Activated CD4-positive, alpha-beta T cell treated with anti-CD3 and anti-CD28 coated beads, Interleukin-2, Interleukin-4, amounts not matched to agents 100 ng/mL and 50 ng/mL, durations not matched to agents 16 hours and 8 hours (primary cell): ENCODE measurements at regions not wholly inside any gene's neighbourhood (a gene's known extent, or its start where the extent isn't known, plus 50 kb on each side); places are given as distances from the start of the nearest gene placed in this dataset.
"Not testable (repeated sequence)": the region's sequence is repeated elsewhere in the genome, so short reads cannot be mapped to it uniquely, and the experiment has no call there.

Experiments used
- DNase-seq: peaks from one replicate; pipeline ENCODE4 v3.0.0-alpha.2; 2020; ENCODE audit warnings: low spot score

GRCh38 chr16:79972053-79972704 is 371.6 kb upstream of the MAF start:
- no peak for DNase-seq

- DNase-seq: no peak
Measured at GRCh38 chr16:79971237-79971572, 370.7 kb upstream of the MAF start.

- DNase-seq: no peak
Measured at GRCh38 chr16:79970551-79971236, 370.2 kb upstream of the MAF start.

GRCh38 chr16:79970087-79970486 is 369.6 kb upstream of the MAF start:
- no peak for DNase-seq

- DNase-seq: no peak
Measured at GRCh38 chr16:79969458-79969857, 368.9 kb upstream of the MAF start.

GRCh38 chr16:79966226-79966625 is 365.7 kb upstream of the MAF start:
- no peak for DNase-seq

GRCh38 chr16:79965718-79966117 is 365.2 kb upstream of the MAF start:
- DNase-seq: no peak

- DNase-seq: no peak
Measured at GRCh38 chr16:79964104-79964503, 363.6 kb upstream of the MAF start.

GRCh38 chr16:79962962-79963361 is 362.4 kb upstream of the MAF start:
- DNase-seq: no peak

- DNase-seq: no peak
Measured at GRCh38 chr16:79959226-79959625, 358.7 kb upstream of the MAF start.

GRCh38 chr16:79954921-79955705 is 354.6 kb upstream of the MAF start:
- DNase-seq: no peak

- no peak for DNase-seq
Measured at GRCh38 chr16:79950932-79951719, 350.6 kb upstream of the MAF start.

- DNase-seq: no peak
Measured at GRCh38 chr16:79949417-79949816, 348.9 kb upstream of the MAF start.

GRCh38 chr16:79947771-79948170 is 347.2 kb upstream of the MAF start:
- no peak for DNase-seq

- no peak for DNase-seq
Measured at GRCh38 chr16:79946252-79946651, 345.7 kb upstream of the MAF start.

GRCh38 chr16:79943736-79944135 is 343.2 kb upstream of the MAF start:
- DNase-seq: no peak

GRCh38 chr16:79938575-79938974 is 338.0 kb upstream of the MAF start:
- no peak for DNase-seq

- not testable (repeated sequence) for DNase-seq
Measured at GRCh38 chr16:79937671-79938070, 337.1 kb upstream of the MAF start.

GRCh38 chr16:79933603-79934002 is 333.1 kb upstream of the MAF start:
- DNase-seq: no peak

- DNase-seq: no peak
Measured at GRCh38 chr16:79932572-79932971, 332.0 kb upstream of the MAF start.

GRCh38 chr16:79931721-79932120 is 331.2 kb upstream of the MAF start:
- no peak for DNase-seq

GRCh38 chr16:79929260-79929965 is 328.9 kb upstream of the MAF start:
- no peak for DNase-seq
